C4-2B (cell line): ENCODE measurements at regions not wholly inside any gene's neighbourhood (a gene's known extent, or its start where the extent isn't known, plus 50 kb on each side); places are given as distances from the start of the nearest gene placed in this dataset.

ENCODE experiments used
- ZFX ChIP-seq: fragments of 450-650 bp; IDR thresholded peaks from 2 replicates; pipeline ENCODE4 v1.6.1; 2017
- TF ChIP-seq, protein P1 (sequence below): fragments of 450-650 bp; conservative IDR thresholded peaks from 2 replicates; pipeline ENCODE4 v1.5.1; 2017; ENCODE audit warnings: mild to moderate bottlenecking

DNA sequence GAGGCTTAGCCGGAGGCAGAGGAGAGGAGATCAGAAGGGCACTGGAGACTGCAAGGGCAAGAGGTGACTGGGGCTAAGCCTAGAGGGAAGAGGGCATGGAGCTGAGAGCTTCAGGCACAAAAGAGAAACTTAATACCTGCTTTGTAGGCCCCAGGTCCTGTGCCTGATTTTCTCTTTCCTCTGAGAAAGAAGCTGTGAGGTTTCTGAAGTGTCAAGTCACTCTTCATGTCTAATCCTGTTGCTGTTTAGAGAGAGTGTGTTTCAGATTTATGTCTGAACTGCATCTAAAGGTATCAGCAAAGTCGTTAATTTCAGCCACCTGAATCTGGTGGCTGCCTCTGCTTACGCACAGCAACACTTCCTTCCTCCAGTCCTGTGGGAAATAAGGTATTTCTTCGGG, 106.9 kb upstream of the RNU6-1 start:
- TF ChIP-seq, protein P1, sequence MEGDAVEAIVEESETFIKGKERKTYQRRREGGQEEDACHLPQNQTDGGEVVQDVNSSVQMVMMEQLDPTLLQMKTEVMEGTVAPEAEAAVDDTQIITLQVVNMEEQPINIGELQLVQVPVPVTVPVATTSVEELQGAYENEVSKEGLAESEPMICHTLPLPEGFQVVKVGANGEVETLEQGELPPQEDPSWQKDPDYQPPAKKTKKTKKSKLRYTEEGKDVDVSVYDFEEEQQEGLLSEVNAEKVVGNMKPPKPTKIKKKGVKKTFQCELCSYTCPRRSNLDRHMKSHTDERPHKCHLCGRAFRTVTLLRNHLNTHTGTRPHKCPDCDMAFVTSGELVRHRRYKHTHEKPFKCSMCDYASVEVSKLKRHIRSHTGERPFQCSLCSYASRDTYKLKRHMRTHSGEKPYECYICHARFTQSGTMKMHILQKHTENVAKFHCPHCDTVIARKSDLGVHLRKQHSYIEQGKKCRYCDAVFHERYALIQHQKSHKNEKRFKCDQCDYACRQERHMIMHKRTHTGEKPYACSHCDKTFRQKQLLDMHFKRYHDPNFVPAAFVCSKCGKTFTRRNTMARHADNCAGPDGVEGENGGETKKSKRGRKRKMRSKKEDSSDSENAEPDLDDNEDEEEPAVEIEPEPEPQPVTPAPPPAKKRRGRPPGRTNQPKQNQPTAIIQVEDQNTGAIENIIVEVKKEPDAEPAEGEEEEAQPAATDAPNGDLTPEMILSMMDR: no peak
- TF ChIP-seq ZFX: no peak
